CD14-positive monocyte (primary cell): ENCODE measurements at regions not wholly inside any gene's neighbourhood (a gene's known extent, or its start where the extent isn't known, plus 50 kb on each side); places are given as distances from the start of the nearest gene placed in this dataset.

Source experiments
- DNase-seq, 3 donors: peaks; one replicate each; pipeline ENCODE4 v3.0.0-alpha.2; 2011 to 2022
- H2AFZ ChIP-seq: 2 replicates; pipeline ENCODE4 v1.6.0; 2012; ENCODE audit warnings: mild to moderate bottlenecking, low read depth, low read length, inconsistent platforms; ENCODE audit not compliant: insufficient read depth, poor library complexity, severe bottlenecking
- H3K27ac ChIP-seq, 2 donors: 1 replicate in 1 of 2; 2 replicates in 1 of 2; pipeline ENCODE4 v1.5.1; 2012 to 2013; ENCODE audit warnings: low read length in 2 of 2, control low read depth in 1 of 2, inconsistent platforms in 1 of 2, low read depth in 1 of 2, mild to moderate bottlenecking in 1 of 2
- H3K27me3 ChIP-seq, 2 donors: one replicate each; pipeline versions ENCODE4 v1.6.0 to v1.6.1; 2011 to 2013; ENCODE audit warnings: low read length in 2 of 2; ENCODE audit not compliant: control insufficient read depth in 2 of 2, insufficient read depth in 2 of 2
- H3K36me3 ChIP-seq, 2 donors: replicated peaks in 1 of 2; 1 replicate in 1 of 2; 2 replicates in 1 of 2; pipeline versions ENCODE4 v1.5.1 to v1.6.1; 2012 to 2013; ENCODE audit warnings: low read length in 2 of 2, control low read depth in 1 of 2, inconsistent platforms in 1 of 2, mild to moderate bottlenecking in 1 of 2; ENCODE audit not compliant: insufficient read depth in 2 of 2, control insufficient read depth in 1 of 2
- H3K4me1 ChIP-seq, 2 donors: 1 replicate in 1 of 2; 2 replicates in 1 of 2; pipeline versions ENCODE4 v1.5.1 to v1.6.1; 2012 to 2013; ENCODE audit warnings: low read length in 2 of 2, control low read depth in 1 of 2, inconsistent platforms in 1 of 2, mild to moderate bottlenecking in 1 of 2, moderate library complexity in 1 of 2; ENCODE audit not compliant: insufficient read depth in 2 of 2, control insufficient read depth in 1 of 2
- H3K4me2 ChIP-seq: replicated peaks from 2 replicates; pipeline ENCODE3; 2012; ENCODE audit warnings: low read length, moderate library complexity, mild to moderate bottlenecking; ENCODE audit not compliant: poor library complexity, severe bottlenecking; ENCODE audit errors: extremely low read depth
- H3K4me3 ChIP-seq, 3 experiments: fragments of 200-600 bp in 1 of 3; sonication (generic) in 1 of 3; replicated peaks in 1 of 3; 1 replicate in 2 of 3; 2 replicates in 1 of 3; pipeline ENCODE4 v1.5.1; 2011 to 2013; ENCODE audit warnings: low read length in 3 of 3, mild to moderate bottlenecking in 3 of 3, control low read depth in 2 of 3, low read depth in 2 of 3, inconsistent platforms in 1 of 3, moderate library complexity in 1 of 3
- H3K79me2 ChIP-seq: 2 replicates; pipeline ENCODE4 v1.6.0; 2012; ENCODE audit warnings: mild to moderate bottlenecking, control low read depth, inconsistent platforms, low read length, moderate library complexity; ENCODE audit not compliant: insufficient read depth
- H3K9ac ChIP-seq: 2 replicates; pipeline ENCODE4 v1.6.0; 2017; ENCODE audit warnings: low read length, mild to moderate bottlenecking; ENCODE audit not compliant: insufficient read depth, poor library complexity, severe bottlenecking
- H3K9me3 ChIP-seq, 2 donors: replicated peaks in 1 of 2; 1 replicate in 1 of 2; 2 replicates in 1 of 2; pipeline versions ENCODE4 v1.5.1 to v1.6.1; 2012 to 2013; ENCODE audit warnings: low read length in 2 of 2, control low read depth in 1 of 2; ENCODE audit not compliant: control insufficient read depth in 1 of 2, insufficient read depth in 1 of 2
- H4K20me1 ChIP-seq: 2 replicates; pipeline ENCODE4 v1.6.0; 2012; ENCODE audit warnings: mild to moderate bottlenecking, low read length, control low read depth, moderate library complexity; ENCODE audit not compliant: insufficient read depth
- H3K27ac Mint-ChIP-seq, 7 donors: one replicate each; pipeline ENCODE4 v1.8.0; 2020; ENCODE audit warnings: mild to moderate bottlenecking in 7 of 7, mixed read lengths in 7 of 7, moderate library complexity in 6 of 7, inconsistent platforms in 2 of 7
- H3K27me3 Mint-ChIP-seq, 3 donors: one replicate each; pipeline ENCODE4 v1.8.0; 2021 to 2022; ENCODE audit warnings: low read depth in 3 of 3, mild to moderate bottlenecking in 3 of 3, mixed read lengths in 3 of 3, moderate library complexity in 3 of 3, inconsistent platforms in 1 of 3
- H3K36me3 Mint-ChIP-seq, 2 donors: one replicate each; pipeline ENCODE4 v1.8.0; 2020; ENCODE audit warnings: mixed read lengths in 2 of 2, inconsistent platforms in 1 of 2, mild to moderate bottlenecking in 1 of 2
- H3K4me1 Mint-ChIP-seq: one replicate; pipeline ENCODE4 v1.8.0; 2020; ENCODE audit warnings: mild to moderate bottlenecking, mixed read lengths
- H3K4me3 Mint-ChIP-seq, 2 donors: one replicate each; pipeline ENCODE4 v1.8.0; 2020; ENCODE audit warnings: mild to moderate bottlenecking in 2 of 2, mixed read lengths in 2 of 2, moderate library complexity in 1 of 2
- H3K9me3 Mint-ChIP-seq, 7 donors: one replicate each; pipeline ENCODE4 v1.8.0; 2020 to 2022; ENCODE audit warnings: mixed read lengths in 7 of 7, mild to moderate bottlenecking in 6 of 7, moderate library complexity in 6 of 7, inconsistent platforms in 2 of 7
- WGBS: methylation state at CpG from one replicate; pipeline ENCODE4 v1.1.5; 2013; ENCODE audit warnings: missing lambda C conversion rate; ENCODE audit not compliant: insufficient coverage; 5-methylcytosine and 5-hydroxymethylcytosine counted together
- intact Hi-C, 2 donors: fragments of 100-400 bp; cut with micrococcal nuclease; formaldehyde crosslinking; loops; one replicate each; pipeline versions ENCODE4 v1.15.0 to v1.15.1; 2023
- TF ChIP-seq, protein P1 (sequence below): fragments of 200-600 bp; IDR thresholded peaks from one replicate; pipeline ENCODE4 v1.8.0; 2022; ENCODE audit warnings: antibody characterized with exemption, mild to moderate bottlenecking

DNA sequence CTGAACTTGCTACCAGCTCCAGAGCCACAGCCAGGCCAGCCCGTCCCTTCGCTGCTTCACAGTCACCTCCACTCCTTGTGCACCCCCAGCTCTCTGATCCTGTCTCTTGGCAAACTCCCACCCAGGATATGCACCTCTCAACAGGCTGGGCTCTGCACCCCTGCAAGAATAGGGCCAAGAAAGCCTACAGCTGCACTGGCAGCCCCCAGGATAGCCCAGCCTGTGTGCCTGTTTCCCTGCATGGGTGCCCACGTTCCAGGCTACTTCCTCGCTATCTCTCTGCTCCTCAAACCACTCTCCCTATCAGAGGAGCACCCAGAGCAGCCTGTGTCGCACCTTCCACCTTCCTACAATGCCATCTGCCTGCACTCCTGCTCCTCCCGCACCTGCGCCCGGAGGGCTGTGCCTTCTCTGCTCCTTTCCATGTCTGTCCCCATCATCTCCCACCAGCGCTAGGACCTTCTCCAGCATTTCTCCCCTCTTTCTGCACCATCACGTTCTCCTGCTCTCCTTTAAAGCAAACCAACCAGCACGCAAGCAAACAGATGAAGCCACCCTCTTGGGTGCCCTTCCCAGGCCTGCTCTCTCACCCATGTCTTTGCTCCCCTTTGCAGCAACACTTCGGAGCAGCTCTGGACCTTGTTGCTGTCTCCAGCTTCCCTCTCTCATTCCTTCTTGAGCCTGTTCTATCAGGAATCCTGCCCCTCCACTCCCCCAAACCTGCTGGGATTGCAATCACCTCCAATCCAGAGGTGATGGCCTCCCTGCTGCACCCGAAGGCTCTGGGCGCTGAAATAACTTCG is 313.2 kb upstream of the HS6ST1 start:
- no peak overlapping the region for H3K9ac ChIP-seq
- WGBS: 97% methylated on average over 15 of the region's 15 CpGs
- Mint-ChIP-seq H3K4me3 (no peak overlapping the region), H3K36me3 (no peaks in the 10 kb centered on the region), H3K27me3 (peaks cover 6 to 13% (median 8%) of the 10 kb centered on the region in 3 donors), H3K9me3 (peaks cover 0 to 2% (median 0%) of the 10 kb centered on the region in 7 donors), H3K27ac (no peak overlapping the region), H3K4me1 (peaks cover 1% of the 10 kb centered on the region)
- no peak for DNase-seq
- H3K4me1 ChIP-seq: no peaks in the 10 kb centered on the region
- H4K20me1 ChIP-seq: no peaks in the 10 kb centered on the region
- H3K4me2 ChIP-seq: no peak overlapping the region
- intact Hi-C loops: no loop called here
- H3K79me2 ChIP-seq: no peaks in the 10 kb centered on the region
- no peak overlapping the region for H3K4me3 ChIP-seq
- H3K36me3 ChIP-seq: no peaks in the 10 kb centered on the region
- no peak overlapping the region for H2AFZ ChIP-seq
- H3K27me3 ChIP-seq: no peaks in the 10 kb centered on the region
- H3K9me3 ChIP-seq: no peaks in the 10 kb centered on the region
- H3K27ac ChIP-seq: no peak overlapping the region
- TF ChIP-seq, protein P1, sequence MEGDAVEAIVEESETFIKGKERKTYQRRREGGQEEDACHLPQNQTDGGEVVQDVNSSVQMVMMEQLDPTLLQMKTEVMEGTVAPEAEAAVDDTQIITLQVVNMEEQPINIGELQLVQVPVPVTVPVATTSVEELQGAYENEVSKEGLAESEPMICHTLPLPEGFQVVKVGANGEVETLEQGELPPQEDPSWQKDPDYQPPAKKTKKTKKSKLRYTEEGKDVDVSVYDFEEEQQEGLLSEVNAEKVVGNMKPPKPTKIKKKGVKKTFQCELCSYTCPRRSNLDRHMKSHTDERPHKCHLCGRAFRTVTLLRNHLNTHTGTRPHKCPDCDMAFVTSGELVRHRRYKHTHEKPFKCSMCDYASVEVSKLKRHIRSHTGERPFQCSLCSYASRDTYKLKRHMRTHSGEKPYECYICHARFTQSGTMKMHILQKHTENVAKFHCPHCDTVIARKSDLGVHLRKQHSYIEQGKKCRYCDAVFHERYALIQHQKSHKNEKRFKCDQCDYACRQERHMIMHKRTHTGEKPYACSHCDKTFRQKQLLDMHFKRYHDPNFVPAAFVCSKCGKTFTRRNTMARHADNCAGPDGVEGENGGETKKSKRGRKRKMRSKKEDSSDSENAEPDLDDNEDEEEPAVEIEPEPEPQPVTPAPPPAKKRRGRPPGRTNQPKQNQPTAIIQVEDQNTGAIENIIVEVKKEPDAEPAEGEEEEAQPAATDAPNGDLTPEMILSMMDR: no peak

DNA sequence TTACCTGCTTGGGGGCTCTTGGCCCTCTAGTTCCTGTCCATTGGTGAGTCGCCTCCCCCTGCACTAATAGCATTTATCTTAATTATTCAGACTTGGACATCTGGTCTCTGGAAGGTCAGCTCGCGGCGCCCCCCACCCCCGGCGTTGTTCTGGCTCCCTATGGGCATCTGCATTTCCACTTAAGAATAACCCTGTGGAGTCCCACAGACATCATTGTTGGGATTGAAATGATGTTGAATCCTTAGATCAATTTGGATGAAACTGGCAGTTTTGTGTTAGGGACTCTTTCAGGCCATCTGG is 313.8 kb upstream of the HS6ST1 start:
- H3K9me3 ChIP-seq: no peaks in the 10 kb centered on the region
- no peak overlapping the region for H3K4me3 ChIP-seq
- H3K4me1 Mint-ChIP-seq: peaks cover 1% of the 10 kb centered on the region
- H3K79me2 ChIP-seq: no peaks in the 10 kb centered on the region
- no peak overlapping the region for H3K4me2 ChIP-seq
- no peak overlapping the region for H3K27ac Mint-ChIP-seq
- H3K4me1 ChIP-seq: no peaks in the 10 kb centered on the region
- no peaks in the 10 kb centered on the region for H4K20me1 ChIP-seq
- H3K27ac ChIP-seq: no peak overlapping the region
- H3K4me3 Mint-ChIP-seq: no peak overlapping the region
- H3K27me3 ChIP-seq: no peaks in the 10 kb centered on the region
- WGBS: 100% methylated on average over 1 of the region's 6 CpGs
- DNase-seq: no peak
- no peak overlapping the region for H3K9ac ChIP-seq
- no peak overlapping the region for H2AFZ ChIP-seq
- intact Hi-C loops: no loop called here
- no peaks in the 10 kb centered on the region for H3K36me3 Mint-ChIP-seq
- H3K27me3 Mint-ChIP-seq: peaks cover 3 to 13% (median 6%) of the 10 kb centered on the region in 3 donors
- H3K9me3 Mint-ChIP-seq: peaks cover 0 to 2% (median 0%) of the 10 kb centered on the region in 7 donors
- TF ChIP-seq, protein P1: no peak
- H3K36me3 ChIP-seq: no peaks in the 10 kb centered on the region
